GM18502 (cell line): ENCODE measurements at regions not wholly inside any gene's neighbourhood (a gene's known extent, or its start where the extent isn't known, plus 50 kb on each side); places are given as distances from the start of the nearest gene placed in this dataset.
A peak's percentile ranks its signal among the peaks of the same experiment; 100 is the strongest.
"Not testable (repeated sequence)": the region's sequence is repeated elsewhere in the genome, so short reads cannot be mapped to it uniquely, and the experiment has no call there.

Source experiments
- ATAC-seq: cut with Tn5 transposase; IDR thresholded peaks from one replicate; pipeline ENCODE4 v1.9.1; 2021; ENCODE audit warnings: mild to moderate bottlenecking; ENCODE audit not compliant: unreplicated experiment, poor library complexity

DNA sequence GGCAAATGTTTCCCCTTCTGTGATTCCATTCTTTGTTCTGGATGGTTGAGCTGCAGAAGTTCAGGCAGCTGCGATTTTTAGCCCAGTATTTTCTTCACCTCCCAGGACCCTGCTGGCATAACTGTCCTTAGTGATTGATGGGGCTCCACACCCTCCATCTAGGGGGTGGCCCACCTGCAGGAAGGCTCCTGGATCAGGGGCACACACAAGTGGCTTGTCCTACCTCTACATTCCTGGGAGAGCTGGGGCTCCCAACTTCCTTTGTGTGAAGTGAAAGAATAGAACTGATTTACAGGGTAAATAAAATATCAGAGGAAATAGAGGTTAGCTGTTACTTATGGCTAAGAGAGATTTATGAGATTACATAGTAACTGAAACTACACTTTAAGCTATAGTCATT lies 129.5 kb upstream of the MAP3K7 start:
- ATAC-seq, result no peak

DNA sequence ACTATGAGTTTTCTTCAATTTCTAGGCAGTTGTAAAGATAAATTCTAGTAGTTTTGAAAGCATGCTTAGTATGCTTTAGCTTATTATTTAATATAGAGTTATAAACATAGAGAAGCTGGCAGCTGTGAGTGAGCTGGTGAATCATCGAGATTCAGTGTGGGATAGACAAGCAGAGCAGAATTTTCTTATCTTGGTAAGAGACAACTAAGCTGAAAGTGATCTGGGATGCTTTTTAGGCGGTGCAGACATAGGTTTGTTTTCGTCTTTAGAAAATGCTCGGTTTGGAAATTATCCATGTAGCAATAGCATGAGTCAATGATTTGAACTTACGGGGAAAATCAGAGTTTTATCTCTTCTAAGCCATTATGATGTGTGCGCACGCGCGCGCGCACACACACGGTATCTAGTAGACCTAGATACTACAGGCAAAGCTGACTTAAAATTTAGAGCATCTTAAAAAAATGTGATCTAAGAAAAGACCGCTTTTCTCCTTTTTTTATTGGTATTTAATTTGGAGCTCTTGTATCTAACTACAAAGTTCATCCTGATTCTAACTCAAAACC lies 128.3 kb upstream of the MAP3K7 start:
- ATAC-seq, result no peak

DNA sequence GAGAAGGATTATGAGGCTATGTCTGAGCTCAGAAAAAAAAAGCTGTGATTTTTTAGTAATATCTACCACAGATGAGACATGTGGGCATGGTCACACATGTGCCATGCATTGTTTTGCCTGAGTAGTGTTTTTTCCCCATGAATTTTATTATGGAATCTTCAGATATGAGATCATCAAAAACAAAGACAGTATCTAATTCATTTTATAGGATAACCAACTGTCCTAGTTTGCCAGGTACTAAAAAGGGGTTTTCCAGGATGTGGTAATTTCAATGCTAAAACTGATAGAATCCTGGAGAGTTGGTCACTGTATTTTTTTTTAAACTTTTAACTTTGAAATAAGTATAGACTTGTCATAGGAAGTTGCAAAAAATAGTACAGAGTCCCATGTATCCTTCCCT lies 127.4 kb upstream of the MAP3K7 start:
- ATAC-seq, result no peak

DNA sequence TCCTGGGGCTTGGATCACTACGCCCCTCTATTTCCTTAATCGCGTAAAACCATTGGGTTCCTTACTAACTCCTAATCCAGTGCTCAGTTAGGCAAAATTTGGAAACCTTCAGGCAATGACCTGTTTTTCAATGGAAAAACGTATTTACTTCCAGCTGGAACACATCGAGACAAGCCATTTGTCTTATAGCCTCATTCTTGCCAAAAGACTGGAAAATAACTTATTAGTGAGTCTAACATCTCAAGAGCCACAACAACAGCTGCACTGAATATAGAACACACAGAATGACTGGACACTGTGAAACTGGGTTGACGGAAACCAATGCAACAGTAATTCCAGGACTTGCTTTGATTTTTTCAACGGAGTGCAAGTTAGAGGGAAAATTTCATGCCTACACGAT lies 125.2 kb upstream of the MAP3K7 start:
- no peak for ATAC-seq

DNA sequence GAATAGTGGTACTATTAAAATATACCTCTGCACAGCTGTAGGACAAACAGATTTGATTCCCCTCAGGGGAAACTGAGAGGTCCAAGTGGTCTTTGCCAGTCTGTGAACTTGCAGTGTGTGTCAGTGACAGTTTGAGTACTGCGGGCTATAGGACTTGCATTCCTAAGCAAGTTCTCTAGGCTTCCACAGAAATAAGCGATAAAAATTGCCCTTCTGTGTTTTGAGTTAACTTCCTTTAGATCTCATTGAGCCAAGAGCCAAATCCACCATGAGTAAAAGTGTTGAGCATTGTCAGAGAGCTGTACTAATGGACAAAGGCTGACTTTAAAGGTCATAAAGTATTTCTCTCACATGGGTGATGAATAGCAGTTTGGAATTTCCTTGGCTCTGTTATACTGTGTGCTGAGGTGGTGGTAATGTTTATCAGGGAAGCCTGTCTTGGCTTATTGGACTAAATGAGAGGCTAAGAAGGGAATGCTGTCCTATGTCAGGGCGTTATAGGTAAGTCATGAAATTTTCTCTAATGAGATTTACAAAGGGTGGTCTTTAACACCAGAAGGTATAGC lies 122.6 kb upstream of the MAP3K7 start:
- ATAC-seq, result no peak

DNA sequence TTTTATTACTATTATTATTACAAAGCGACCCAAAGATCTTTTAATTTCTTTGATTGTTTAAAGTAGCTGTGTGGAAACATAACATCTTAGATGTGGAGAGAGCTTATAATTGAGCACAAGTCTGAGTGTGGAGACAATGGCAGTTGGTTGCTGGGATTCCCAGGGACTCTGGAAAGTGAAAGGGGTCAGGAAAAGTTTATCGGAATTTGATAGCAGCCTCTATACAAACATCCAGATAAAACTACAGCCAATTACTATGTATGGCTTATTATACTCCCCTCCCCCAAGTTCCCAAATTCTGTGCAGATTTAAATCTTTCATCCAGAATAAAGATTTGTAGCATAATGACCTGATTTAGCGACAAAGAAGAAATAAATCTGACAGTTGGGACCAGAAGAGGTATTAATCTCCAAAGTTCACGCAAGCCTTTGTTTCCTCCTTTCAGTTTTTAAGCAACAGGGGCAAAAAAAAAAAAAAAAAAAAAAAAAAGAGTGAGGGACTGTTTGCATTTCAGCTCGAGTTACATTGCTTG lies 121.4 kb upstream of the MAP3K7 start:
- no peak for ATAC-seq

DNA sequence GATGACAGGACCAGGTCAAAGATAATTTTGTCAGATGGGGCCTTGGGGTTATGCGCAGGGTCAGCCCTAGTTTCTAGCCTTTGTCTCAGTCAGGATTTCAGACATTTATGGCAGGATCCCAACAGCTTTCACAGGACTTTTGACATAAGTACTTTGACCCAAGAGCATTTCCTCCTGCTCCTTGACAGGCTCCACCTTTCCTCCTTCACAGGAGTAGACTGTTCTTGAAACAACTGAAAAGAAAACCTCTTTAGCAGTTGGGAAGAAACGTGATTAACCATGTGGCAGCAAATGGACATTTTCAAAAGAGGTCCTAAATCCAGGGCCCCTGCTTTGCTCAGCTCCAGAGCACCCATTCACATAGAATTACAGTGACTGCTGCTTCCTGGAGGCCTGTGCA lies 120.4 kb upstream of the MAP3K7 start:
- ATAC-seq, result no peak

DNA sequence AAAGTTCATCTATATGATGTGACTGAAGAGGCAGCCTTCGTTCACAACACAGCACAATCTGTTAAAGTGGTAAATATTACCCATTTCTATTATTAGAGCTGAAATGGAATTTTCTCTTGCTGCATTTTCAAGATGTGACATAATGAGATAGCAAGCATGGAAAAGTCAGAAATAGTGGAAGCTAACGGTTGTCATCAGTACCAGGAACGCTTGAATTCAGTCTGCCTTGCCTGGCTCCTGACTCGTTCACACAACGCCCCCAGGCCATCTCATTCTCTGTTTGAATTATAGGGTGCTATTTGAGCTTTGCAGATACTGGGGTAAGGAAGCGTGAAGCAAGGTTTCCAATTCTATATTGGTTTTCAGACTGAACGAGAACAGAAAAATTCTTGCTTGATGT lies 116.5 kb upstream of the MAP3K7 start:
- ATAC-seq, result no peak

DNA sequence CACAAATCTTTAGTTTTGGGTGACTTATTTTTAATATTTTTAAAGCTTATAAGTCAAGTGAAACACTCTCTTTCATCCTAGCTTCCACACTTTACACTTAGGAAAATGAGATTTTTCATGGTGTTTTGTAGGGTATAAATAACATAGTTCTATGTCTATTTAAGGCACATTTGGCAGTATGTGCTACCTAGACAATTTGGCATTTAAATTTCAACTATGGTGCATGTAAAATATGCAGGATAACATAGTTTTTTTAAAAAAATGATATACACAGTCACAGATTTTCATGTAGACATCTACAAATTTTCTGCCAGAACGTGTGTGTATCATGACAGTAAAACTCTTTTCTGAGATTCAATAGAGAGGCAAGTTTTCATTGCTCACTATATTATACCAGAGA lies 115.1 kb upstream of the MAP3K7 start:
- no peak for ATAC-seq

DNA sequence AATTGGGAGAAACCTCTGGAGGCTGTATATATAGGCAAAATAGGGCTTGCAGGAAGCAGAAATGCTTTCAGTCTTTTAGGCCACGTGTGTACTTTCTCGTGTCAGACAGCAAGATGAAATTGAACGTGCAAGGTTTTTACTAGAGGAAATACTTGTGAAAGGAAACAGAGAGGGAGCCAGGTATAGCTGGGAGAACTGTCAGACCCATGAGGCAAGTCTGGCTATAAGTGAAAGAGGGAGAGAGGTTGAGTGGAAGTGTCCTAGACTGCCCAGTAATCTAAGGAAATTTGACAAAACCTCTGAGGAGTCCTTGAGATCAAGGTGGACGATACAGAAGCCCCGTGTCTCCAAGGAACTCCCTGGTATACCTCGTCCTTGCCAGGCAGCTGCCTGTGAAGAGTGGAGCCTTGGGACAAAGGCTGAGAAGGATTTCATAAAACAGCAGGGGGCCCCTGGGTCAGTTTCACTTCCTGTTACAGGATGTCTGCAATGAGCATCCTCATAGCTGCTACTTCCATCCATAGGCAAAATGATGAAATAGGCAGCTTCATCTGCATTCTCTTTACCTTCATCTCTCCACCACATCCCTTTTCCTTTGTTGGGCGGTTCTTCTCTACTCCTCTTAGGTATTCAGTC lies 114.4 kb upstream of the MAP3K7 start:
- peak; percentile 92 for ATAC-seq

DNA sequence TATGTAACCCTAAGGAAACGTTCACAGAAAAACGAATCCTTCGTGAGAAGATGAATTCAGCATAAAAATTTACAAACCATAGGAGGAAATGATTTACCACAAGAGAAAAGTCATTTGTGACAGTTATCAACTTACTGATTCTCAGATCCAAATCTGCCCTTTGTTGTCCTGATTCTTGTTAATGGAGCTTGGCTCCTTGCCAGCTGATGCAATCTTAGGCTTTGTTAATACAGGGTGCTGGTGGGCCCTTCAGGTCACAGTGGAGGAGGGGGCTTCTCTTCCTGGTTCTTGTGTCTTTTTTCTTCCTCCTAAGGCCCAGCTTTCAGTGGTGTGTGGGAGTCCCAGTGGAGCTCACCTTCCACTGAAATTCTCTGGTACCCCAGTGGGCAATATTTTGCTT lies 108.4 kb upstream of the MAP3K7 start:
- no peak for ATAC-seq

DNA sequence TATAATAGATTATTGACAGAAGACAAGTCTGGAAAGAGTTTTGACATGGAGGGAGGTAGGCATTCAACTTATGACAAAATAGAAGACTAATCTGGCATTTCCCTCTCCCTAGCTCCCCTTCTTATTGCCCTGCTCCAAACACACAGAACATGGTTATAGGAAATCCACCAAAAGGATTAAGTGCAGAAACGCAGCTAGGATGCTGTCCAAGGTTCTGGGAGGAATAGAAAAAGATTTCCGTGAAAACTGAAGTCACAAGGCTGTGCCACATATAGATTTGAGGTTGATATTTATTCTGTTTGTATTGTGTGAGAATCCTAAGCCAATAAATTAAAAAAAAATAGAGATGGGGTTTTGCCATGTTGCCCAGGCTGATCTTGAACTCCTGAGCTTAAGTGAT lies 107.9 kb upstream of the MAP3K7 start:
- no peak for ATAC-seq

DNA sequence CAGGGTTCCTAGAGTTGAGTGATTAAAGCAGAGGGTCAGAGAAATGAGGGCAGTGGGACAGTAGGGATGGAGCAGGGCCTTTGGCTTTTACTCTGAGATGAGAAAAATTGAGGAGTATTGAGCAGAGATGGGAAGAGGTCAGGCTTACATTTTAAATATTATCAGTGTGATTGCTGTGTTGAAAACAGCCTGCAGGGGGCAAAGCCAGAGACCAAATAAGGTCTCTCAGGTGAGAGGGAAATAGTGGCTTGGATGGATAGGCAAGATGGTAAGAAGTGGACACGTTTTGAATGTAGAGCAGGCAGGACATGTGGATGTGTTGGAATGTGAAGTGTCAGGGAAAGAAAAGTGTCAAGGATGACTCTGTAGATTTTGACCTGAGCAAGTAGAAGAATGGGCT lies 105.0 kb upstream of the MAP3K7 start:
- ATAC-seq, result no peak

DNA sequence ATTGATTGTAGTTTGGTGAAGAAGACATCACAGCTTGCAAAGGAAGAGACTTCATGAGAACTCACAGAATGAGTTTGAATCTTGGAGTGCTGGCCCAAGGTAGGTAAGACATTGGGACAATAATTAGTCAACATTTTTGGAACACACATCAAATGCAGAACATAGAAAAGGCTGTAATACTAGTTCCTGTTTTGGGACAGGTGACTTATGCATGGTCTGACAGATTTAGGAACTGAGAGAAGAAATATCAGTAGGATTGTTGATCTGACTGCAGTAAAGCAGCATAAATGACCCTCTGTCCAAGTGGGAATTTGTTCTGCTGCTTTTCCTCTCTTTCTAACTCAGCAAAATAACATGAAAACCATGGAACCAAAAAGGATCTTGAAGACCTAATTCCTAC lies 102.3 kb upstream of the MAP3K7 start:
- no peak for ATAC-seq

DNA sequence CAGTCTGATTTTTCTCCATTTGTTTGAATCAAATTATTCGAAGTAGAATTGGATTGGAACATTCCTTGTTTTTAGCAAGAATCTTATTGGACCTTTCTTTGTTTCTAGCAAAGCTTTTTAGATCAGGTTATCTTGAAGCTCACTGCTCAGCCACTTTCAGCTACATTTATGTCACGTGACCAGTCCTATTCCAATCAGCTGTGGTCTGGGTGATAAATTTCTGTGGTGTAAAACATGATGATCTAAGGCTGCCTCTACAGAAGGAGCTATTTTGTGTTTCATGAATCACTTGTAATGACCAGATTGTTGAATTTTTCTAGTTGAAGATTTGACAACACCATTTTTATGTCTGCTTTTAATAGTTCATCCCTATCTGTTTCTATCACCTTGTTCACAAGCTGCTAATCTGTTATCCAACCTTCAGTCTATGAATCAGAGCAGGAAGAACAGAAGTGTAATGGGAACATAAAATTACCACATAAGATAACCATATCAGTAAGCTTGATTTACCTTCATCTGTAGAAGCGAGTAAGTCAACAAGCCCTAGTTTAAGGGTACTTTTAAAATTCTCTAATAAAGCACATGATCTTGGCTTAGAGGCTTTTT lies 101.0 kb upstream of the MAP3K7 start:
- no peak for ATAC-seq

DNA sequence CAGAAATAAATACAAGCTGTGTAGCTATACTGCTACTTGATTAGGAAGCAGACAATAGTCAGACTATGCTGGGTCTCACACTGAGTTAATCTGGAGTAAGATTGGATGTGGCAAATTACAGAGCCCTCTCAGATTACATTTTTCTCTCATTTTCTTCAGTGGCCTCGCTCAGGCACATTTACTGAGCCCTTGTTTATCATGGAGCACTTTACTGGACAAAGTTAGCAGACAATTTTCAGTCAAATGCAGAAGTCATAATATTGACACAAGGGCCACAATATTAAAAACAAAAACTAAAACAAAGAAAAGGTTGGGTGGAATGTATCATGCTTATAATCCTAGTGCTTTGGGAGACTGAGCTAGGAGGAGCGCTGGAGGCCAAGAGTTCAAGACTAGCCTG lies 95.0 kb upstream of the MAP3K7 start:
- ATAC-seq, result no peak

DNA sequence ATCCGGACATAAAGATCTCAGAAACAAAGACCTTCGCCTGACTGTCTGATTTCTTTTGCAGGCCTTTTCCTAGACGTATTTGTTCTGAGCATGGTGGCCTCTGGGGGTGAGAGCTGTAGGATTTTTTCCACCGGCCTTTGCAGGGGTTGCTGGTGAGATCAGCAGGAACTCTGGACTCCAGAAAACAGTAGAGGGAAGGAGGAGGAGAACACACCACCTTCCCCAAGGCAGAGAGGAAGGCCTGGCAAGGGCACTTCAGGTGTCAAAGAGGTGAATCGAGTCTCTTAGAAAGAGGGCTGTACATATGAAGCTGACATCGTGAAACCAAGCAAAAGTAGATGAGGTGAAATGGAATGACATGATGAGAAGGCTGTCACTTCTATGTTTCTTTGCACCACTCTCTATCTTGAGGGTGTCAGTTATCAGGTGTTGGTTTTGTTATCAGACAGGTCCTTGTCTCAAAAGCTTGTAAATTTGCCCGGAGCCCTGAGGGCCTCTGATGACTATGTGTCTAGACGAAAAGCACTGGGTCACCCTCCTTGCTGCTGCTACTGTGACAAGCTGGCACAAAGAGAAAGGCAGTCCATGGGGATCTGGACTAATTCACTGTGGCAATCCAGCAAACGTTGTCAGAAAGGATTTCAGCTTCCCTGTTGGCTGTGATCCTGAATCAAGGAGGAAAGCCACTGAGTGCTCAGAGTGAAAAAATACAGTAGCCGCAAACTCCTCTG lies 91.3 kb upstream of the MAP3K7 start:
- no peak for ATAC-seq

DNA sequence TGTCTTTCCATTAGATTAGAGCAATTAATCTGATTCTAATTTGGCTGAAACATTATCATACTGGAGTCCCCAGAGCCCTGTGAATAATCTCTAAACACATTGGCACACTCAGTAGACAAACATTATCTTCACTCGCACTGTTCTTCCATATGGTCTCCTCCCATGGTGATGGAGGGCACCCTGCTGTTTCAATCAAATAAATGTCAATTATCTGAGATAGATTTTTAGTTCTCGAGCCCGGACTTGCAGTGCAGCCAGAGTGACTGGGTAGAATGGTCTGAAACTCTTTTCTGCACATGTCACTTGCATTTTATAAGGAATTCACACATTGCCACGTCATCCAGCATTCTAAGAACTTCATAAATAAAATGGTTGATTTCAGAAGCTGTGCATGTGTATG lies 90.6 kb upstream of the MAP3K7 start:
- no peak for ATAC-seq

DNA sequence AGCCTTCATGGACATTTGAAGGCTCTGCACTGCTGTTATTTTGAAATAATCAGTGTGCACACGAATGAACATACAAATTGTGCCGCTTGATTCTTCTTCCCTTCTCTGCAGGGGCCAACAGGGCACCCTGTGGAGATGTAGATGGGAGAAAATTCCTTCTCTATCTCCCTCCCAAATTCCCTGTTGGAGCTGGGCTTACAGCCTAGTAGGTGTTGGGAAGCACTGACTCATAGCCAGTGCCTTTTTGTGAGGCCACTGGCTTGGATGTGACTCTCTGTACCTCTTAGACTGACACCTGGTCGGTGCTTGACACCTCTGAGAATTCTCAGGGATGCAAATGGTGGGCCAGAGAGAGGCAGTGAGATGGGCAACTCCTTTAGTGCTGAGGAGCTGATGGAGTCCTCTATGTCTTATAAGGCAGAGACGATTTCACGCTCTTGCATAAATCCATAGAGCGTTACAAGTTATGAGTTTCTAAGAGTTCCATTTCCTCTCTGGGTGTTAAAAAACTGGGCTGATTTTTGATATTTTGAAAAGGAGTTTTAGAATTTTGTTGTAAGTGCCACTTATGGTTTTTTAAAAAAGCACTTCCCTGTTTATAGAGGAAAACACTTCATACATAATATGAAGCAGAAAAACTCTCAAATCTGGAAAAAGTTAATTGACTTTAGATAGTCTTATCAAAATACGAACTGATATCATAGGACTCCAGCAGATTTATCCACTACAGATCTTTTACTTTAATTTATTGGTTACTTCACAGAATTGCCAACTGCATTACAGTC lies 89.8 kb upstream of the MAP3K7 start:
- ATAC-seq, result no peak

DNA sequence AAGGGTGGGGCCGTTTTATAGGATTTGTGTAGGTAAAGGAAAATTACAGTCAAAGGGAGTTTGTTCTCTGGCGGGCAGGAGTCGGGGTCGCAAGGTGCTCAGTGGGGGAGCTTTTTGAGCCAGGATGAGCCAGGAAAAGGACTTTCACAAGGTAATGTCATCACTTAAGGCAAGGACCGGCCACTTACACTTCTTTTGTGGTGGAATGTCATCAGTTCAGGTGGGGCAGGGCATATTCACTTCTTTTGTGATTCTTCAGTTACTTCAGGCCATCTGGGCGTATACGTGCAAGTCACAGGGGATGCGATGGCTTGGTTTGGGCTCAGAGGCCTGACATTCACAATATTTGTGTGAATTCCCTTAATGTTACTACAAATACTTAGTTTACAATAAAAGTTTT lies 88.2 kb upstream of the MAP3K7 start:
- not testable (repeated sequence) for ATAC-seq
